SW 1271 (cell line): ENCODE measurements at regions not wholly inside any gene's neighbourhood (a gene's known extent, or its start where the extent isn't known, plus 50 kb on each side); places are given as distances from the start of the nearest gene placed in this dataset.

Source experiments
- DNase-seq, 2 experiments: peaks; one replicate each; lab custom pipeline; 2025; lab: John Stamatoyannopoulos, UW

- no peak for DNase-seq
These were observed 98.5 kb upstream of the DOCK10 start for GRCh38 chr2:225140723-225141122.

- DNase-seq = no peak
These were observed 95.7 kb upstream of the DOCK10 start for GRCh38 chr2:225137971-225138370.

GRCh38 chr2:225136552-225136951 lies 94.3 kb upstream of the DOCK10 start:
- DNase-seq = no peak

- no peak for DNase-seq
These were observed 89.6 kb upstream of the DOCK10 start for GRCh38 chr2:225131898-225132297.

- DNase-seq = no peak
These were observed 87.8 kb upstream of the DOCK10 start for GRCh38 chr2:225130093-225130492.

GRCh38 chr2:225124311-225125017 lies 82.2 kb upstream of the DOCK10 start:
- no peak for DNase-seq

GRCh38 chr2:225122583-225123486 lies 80.6 kb upstream of the DOCK10 start:
- DNase-seq = no peak

- DNase-seq = no peak
These were observed 79.7 kb upstream of the DOCK10 start for GRCh38 chr2:225122007-225122406.

GRCh38 chr2:225120186-225120585 lies 77.9 kb upstream of the DOCK10 start:
- no peak for DNase-seq

- DNase-seq = no peak
These were observed 74.9 kb upstream of the DOCK10 start for GRCh38 chr2:225117051-225117716.

- no peak for DNase-seq
These were observed 72.6 kb upstream of the DOCK10 start for GRCh38 chr2:225114786-225115323.

- no peak for DNase-seq
These were observed 71.2 kb upstream of the DOCK10 start for GRCh38 chr2:225113371-225114015.

GRCh38 chr2:225112362-225113126 lies 70.3 kb upstream of the DOCK10 start:
- no peak for DNase-seq

GRCh38 chr2:225108805-225109204 lies 66.5 kb upstream of the DOCK10 start:
- no peak for DNase-seq

- no peak for DNase-seq
These were observed 62.7 kb upstream of the DOCK10 start for GRCh38 chr2:225104971-225105370.

GRCh38 chr2:225104321-225104720 lies 62.1 kb upstream of the DOCK10 start:
- DNase-seq = no peak

- peak in 1 of 2 experiments; percentile 27 for DNase-seq
These were observed 61.5 kb upstream of the DOCK10 start for GRCh38 chr2:225103737-225104141.

GRCh38 chr2:225100856-225101294 lies 58.6 kb upstream of the DOCK10 start:
- DNase-seq = peak; percentile 4 to 78

- peak in 1 of 2 experiments; percentile 52 for DNase-seq
These were observed 58.0 kb upstream of the DOCK10 start for GRCh38 chr2:225100269-225100668.

GRCh38 chr2:225097035-225097434 lies 54.8 kb upstream of the DOCK10 start:
- DNase-seq = no peak
